HG03159 (cell line): ENCODE measurements at regions not wholly inside any gene's neighbourhood (a gene's known extent, or its start where the extent isn't known, plus 50 kb on each side); places are given as distances from the start of the nearest gene placed in this dataset.

Experiments used
- ATAC-seq: cut with Tn5 transposase; IDR thresholded peaks from one replicate; pipeline ENCODE4 v1.9.1; 2021; ENCODE audit warnings: mild to moderate bottlenecking, moderate library complexity; ENCODE audit not compliant: unreplicated experiment

DNA sequence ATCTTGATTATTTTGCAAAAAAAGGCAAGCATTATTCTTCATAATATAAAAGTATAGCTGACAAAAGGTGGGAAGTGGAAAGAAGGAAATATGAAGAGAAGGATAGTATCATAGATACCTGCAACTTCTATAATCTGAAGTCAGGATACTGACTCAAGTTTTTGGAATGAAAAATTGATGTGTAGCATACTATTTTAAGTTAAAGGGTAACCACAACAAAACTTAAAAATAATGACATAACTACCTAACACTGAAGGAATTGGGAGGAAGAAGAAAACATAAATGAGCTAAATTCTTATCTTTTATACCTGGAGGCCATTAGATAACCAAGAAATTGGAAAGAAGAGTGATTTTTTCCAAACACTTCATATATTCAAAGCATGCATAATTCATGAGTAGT, 51.8 kb upstream of the TLE1 start:
- no peak for ATAC-seq

DNA sequence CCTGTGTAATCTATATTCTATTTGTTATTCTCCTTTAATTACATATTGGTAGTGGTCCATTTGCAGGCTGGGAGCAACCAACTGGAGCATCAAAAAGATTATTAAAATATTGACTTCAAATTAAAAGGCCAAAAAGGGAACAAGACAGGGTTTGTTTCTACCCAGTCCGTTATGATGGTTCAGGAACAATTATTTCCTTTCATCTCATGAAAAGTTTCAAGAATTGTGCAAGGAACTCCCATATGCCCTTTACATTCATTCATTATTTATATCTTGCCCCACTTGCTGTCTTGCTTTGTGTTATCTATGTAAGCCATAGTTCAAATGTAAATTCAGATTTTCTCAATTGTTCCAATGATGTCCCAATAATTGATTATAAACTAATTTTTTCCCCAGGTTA, 58.7 kb upstream of the TLE1 start:
- no peak for ATAC-seq

DNA sequence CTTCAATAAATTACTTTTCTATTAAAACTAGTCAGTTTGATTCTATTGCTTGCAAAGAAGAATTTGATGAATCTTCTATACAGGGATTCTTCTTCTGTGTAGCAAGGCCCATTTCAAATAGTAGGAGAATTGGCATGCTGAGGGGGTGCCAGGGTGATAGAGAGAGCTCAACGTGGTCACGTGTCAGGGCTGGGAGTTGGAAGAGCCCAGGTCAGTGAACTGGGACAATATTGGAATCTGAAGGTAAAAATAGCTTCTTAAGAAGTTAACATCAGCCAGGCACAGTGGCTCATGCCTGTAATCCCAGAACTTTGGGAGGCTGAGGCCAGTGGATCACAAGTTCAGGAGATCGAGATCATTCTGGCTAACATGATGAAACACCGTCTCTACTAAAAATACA, 64.1 kb upstream of the TLE1 start:
- ATAC-seq = no peak

DNA sequence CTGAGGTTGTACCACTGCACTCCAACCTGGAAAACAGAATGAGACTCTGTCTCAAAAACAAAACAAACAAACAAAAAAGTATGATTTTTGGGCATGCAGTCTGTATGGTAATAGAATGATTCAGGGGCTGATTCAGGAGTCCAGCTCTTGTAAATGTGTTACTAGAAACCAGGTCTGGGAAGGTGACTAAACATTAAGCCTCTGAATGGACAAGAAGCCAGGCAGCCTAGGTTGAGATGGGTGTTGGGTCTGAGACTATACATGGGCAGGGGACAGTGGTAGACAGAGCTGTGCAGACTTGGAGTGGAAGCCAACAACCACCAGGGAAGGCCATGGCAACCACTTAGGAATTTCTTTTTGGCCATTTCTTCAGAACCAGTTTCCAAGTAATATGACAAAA, 64.9 kb upstream of the TLE1 start:
- ATAC-seq = no peak

DNA sequence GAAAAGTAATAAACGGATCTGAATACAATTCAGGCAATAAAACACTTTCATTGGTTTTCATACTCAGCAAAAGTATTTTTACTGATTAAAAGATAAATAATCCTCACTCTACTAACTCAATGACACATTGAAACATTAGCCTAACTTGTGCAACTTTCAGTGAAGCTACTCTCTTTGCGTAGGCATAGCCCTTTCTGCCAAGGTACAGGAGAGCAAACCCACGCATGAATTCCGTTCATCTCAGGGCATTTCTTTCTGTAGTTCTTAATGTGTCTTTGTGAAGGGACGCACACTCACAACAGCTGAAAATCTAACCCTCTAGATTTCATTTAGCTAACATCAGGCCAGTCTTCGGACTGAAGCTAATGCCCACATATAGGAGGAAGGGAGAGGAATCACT, 66.4 kb upstream of the TLE1 start:
- no peak for ATAC-seq

DNA sequence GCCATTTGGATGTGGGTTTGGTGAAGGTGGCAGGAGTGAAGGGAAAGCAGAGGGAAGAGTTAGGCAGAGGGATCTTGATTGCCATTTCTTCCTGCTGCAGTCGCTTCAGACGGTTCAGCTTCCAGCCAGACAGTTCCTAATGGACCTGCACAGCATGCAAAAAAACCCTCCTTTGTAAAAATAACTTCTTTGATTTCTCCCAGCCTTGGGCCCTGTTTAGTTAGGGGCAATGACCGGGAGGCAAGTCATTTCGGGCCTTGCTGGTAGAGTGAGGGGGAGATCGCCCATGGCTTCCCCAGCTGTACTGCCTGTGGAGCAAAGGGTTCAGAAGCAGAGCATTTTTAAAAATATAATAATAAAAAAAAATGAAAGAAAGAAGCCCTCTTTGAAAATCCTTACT, 67.2 kb upstream of the TLE1 start:
- no peak for ATAC-seq

DNA sequence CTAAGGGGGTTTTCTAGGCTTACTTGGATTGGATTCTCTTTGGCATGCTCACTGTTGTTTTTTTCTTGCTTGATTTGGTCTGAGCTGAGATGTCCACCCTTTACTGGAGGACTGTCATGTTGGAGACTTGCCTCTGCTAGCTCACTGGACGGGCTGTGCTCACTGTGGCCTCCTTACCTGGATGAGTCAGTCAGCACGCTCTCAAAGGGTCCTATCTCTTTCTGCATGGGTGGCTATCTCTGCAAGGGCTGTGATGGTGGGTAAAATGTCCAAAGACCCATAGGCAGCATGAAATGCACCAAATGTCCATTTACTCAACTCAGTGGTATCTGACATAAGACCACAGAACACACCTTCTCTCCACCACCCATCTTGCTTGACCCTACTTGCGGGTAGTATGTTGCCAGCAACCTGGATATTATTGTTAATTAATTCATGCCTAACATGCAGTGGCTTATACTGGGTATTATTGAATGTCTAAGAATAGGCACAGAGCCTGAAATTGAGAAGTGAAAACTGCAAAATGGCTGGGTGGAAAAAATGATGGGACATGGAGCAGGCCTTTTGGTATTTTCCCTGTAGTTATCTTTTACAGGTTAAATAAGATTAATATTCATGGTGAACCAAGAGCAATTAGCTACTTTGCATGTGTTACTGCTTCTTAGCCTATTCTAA, 68.9 kb upstream of the TLE1 start:
- ATAC-seq = no peak

DNA sequence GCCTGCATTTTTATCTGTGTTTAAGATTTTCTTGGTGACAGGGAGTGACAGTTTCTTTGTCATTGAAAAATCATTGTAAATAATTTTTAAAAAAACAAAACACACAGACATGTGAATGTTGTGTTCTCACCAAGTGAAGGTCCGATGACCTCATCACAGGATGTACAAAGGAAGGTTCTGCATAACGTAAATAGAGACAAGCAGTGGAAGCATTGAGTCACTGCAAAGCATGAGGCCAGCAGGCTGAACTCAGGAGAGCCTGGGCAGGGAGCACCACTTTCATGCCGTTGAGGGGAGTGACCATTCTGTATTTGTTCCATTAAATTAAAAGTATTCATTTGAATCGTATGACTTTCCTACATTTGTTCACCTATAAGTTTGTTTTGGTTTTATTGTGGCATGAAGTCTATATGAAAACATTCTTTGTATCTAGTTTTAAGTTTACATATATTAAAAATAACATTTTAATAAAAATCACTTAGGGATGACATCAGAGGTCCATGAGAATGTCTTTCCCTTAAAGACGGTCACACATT, 70.4 kb upstream of the TLE1 start:
- ATAC-seq = no peak

DNA sequence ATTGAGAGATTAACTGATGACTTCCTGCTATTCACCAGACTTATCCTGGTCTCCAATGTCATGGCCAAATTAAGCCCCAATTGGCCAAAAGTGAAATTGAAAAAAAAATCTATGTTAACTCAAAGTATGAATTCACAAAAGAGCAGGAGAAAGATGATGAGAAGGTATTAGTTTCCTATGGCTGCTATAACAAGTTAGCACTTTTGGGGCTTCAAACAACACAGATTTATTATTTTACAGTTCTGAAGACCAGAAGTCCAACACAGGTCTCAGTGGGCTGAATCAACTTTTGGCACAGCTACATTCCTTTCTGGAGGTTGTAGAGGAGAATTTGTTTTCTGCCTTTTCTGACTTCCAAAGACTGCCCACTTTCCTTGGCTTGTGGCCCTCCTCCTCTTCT, 78.6 kb upstream of the TLE1 start:
- ATAC-seq = no peak

DNA sequence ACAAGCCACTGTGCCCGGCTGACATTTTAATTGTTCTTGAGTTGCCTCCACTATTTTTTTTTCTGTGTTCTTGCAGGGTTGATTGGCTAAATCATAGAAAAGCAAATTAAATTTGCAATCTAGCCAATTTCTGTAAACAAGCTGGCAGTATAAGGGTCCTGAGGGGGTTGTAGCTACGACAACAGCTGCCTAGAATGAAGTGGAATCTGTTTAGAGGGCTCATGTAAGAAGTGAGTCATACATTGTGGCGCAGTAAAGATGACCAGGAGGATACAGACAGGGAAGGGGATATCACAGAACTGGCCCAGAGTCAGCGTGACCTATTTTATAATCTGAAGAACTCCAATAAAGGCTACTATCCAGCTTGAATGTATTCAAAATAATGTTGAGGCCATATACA, 82.2 kb upstream of the TLE1 start:
- ATAC-seq = no peak

DNA sequence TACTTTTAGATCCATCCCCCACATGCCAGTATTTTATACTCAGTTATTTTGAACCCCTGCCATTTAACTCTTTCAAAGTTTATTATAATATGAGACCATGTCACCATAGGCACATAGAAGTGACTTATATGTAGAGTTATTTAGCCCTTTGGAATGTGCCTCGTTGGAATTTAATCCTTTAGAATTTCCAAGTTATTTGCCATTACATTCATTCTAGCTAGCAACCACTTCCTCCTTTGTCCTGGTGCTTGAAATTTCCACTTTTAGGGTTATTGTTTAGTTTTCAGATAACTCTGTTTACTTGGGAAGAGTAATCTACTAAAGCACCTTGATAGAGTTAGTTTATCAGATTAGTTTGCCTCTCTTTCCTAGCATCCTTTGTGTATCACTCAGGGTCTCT, 82.8 kb upstream of the TLE1 start:
- no peak for ATAC-seq

DNA sequence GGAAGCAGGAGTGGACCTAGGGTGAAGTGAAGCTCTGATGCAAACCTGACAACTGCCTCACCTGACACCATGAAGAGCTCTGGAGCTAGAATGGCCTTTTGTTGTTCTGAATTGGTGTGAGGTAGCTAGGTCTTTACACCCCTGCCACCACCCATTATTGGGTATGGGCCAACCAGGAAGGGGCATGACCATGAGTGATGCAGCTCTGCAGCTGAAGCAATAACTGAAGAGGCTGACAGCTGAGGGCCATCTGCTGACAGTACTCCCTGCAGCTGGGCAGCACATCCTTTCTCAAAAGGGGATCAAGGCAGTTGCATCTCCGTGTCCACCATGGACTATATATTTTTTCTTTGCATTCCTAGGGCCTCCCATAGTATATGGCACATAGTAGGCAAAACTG, 87.0 kb upstream of the TLE1 start:
- no peak for ATAC-seq

DNA sequence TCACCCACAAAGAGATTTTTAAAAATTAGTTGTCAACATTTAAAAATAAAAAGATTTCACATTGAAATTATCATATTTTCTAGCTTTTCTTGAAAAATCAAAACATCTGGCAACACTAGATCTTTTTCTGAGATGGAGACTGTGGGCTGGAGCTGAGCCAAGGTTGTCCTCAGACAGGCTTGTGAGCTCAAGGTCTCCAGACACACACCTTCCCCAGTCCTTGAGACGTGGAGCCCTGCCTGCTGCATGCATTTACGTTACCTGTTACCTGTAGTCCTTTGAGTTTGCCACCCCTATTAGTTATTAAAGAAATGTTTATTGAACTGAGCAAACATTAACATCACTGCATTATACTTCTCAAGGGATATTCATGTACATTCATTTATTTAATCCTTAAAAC, 87.5 kb upstream of the TLE1 start:
- no peak for ATAC-seq

DNA sequence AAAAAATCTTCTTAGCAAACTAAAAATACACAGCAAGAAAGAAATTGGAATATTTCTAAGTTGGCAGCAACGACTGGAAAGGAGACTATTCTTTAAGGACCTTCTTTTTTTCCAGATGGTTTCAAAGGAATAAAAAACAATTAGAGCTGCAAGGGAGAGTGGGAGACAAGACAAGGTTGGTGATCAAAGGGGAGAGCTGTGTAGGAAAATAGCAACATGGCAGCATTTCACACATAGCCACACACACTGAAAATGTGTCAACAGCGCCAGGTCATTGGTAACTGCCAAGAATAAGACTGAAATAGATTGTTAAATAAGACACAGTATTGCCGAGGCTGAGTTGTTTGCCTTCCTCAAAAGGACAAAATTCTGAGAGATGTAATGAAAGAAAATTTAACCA, 88.1 kb upstream of the TLE1 start:
- ATAC-seq = no peak

DNA sequence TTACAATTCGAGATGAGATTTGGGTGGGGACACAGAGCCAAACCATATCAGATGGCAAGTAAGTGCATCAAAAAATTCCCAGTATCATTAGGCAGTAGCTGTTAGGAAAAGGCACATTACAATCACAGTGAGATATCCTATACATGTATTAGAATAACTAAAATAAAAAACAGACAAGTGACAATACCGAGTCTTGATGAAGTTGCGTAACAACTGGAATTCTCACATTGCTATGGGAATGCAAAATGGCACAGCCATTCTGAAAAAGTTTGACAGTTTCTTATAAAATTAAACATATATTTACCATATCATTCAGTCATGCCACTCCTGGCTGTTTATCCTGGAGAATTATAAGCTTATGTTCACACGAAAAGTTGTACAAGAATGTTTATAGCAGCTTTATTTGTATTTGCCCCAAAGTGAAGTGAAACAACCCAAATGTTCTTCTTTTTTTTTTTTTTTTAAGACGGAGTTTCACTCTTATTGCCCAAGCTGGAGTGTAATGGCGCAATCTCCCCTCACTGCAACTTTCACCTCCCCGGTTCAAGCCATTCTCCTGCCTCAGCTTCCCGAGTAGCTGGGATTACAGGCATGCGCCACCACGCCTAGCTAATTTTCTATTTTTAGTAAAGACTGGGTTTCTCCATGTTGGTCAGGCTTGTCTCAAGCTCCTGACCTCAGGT, 93.1 kb upstream of the TLE1 start:
- no peak for ATAC-seq

DNA sequence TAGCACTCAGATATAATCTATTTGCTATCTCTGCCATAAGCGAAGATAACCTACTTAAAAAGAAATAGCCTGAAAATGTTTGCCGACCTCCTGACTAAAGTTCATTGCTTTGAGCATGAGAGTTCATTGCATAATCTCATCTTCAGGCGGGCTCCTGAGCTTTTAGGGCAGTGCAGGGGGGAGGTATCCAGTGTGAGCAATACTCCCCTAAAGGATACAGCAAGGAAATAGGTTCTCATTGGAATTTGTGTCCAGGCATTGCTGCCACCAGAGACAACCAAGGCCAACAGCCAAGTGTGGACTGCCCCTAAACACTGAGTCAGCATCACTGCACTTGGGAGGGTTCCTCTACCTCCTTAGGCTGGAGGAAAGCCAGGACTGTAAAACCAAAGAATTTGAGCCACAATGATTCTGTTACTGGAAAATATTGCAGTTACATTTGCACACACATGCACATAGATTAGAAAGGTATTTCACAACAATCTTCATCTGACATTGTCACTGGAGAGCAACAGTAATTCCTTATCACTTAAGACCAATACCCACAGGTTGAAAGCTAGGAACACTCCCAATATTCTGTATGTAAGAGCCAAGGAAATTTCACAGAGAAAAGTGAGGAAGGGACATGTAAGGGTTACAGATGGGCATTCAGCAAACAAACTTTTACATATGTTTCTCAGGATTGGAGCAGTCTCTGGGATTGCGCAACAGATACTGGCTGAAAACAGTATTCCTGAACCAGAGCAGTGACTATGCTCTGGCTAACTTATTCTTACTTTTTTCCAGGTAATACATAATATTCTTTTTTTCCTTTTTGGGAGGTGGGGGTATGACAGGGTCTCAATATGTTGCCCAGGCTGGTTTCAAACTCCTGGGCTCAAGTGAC, 98.6 kb upstream of the TLE1 start:
- ATAC-seq = no peak

DNA sequence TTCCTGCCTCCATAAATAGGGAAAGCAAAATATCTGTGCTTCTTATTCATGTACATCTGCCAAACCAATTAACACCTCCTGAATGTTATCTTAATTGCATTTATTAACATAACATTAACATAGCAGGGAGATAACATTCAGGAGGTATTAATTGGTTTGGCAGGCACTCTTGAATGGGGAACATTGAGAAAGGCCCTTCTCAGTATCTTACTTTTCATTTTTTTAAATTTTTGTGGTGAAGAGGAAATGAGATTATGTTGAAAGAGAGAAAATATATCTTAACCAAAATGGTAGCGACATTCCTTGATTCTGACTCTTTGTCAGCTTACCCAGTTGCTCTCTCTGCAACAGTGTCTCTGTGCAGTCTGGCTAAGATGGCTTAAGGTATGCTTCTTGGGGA, 100.4 kb upstream of the TLE1 start:
- no peak for ATAC-seq

DNA sequence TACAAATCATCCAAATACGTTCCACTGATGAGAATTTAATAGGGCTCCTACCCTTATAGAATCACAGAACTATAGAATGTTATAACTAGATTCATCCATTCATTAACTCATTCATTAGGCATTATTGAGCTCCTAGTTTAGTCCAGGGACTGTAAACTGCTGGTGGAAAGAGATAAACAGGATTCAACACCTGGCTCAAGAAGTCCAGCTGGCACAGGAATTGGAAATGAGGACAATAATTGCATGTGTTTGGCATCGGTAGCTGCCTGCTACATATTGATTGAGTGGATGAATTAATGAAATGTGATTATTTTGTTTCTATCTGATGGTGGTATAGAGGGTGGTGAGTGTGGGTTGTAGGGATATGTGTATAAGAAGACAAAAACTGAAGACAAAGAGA, 100.8 kb upstream of the TLE1 start:
- ATAC-seq = no peak

DNA sequence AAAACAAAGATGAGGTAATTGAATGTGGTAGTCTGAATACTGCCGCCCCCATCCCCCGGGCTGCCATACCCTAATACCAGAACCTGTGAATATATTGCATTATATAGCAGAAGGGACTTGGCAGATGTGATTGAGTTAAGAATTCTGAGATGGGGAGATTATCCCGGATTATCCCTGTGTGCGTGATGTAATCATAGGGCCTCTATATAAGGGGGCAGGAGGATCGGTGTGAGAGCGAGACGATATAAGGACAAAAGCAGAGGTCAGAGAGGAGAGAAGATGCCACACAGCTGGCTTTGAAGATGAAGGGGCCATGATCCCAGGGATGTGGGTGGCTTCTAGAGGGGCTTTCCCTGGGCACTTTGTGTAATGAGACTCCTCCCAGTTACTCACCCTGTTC, 101.7 kb upstream of the TLE1 start:
- no peak for ATAC-seq

DNA sequence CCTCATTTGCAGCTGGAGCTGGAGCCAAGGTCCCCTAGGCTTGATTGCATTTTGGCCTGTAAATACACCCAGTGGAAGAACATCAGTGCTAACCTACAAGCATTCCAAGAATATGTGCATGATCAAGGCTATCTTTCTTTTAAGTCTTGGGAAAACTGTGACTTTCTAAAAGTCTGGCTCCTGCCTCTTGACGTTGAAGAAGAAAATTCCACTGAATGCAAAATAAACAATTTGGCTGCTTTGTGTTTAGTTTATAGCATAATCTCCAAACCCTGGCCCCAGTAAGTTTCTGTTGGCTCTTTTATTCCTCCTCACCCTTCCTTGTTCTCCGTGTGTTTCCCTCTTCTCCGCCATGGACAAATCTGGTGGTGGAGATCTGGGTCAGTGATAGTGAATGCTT, 109.3 kb upstream of the TLE1 start:
- no peak for ATAC-seq

DNA sequence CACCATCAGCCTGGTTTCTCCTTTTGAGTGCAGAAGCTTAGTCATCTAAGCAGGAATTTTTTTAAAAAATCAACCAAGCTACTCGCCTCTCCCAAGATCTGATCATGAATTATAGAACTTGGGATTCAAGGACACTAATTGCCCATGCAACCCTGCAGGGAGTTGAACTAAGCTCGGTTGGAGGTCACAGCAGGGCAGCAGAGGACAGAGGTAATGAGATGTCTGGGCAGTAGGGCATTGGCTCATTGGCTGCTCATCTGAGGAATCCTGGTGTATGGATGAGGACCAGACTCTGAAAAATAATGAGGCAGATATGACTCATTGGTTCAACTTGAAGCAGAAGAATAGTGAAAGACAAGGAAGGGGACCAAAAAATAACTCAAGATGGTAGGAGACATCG, 111.8 kb upstream of the TLE1 start:
- ATAC-seq = no peak

DNA sequence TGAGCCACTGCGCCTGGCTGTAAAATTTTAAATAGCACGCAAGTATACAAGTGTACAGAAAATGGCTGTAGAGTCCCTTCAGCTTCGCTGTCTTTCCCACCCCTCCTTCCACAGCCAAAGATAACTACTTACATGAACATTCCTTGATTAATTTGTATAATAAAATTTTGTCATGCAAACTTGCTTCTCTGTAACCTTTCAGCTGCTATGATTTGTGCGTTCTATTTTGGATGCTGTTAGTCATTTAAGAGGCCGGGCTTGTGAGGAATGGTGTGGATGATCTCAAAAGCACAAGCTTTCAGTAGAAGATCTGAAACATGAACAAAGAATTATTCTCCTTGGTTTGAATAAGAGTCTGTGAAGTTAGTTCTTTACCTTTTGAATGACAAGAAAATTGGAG, 115.0 kb upstream of the TLE1 start:
- ATAC-seq = no peak
